ENCODE measurements at regions not wholly inside any gene's neighbourhood (a gene's known extent, or its start where the extent isn't known, plus 50 kb on each side); places are given as distances from the start of the nearest gene placed in this dataset.

DNA sequence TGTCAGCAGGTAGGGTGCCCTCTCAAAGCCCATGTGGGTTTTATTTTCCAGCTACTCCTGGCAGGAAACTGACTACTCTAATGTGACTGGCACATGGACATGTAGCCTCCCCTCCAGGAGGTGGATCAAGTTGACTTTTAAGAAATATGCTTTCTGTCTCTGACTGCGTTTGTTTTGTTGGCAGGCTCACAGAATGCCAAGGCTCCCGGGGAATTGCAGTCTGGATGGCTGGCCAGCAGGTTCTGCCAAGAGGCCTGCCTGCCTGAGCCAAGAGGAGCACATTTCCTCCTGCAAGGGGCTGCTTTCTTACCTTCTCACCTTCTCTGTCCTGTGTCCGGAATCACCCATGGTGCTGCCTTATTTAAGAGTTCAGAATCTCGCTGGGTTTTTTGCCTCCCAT lies 217.3 kb upstream of the ERCC4 start:
- no peaks in the 10 kb centered on the region for H3K27me3 ChIP-seq (ENCODE audit: insufficient read depth)
- Mint-ChIP-seq H3K4me1 (no peaks in the 10 kb centered on the region; the same call in 2 of the 3 replicates), H3K27me3 (ENCODE audit: insufficient read depth, low read depth, poor library complexity) (peaks cover 6% of the 10 kb centered on the region), H3K9me3 (peaks cover 24% of the 10 kb centered on the region), H3K4me3 (no peak overlapping the region), H3K36me3 (ENCODE audit: low read depth) (peaks cover 10% of the 10 kb centered on the region; the same call in 2 of the 3 replicates), H3K27ac (no peak overlapping the region)
- H3K79me2 ChIP-seq (replicated peaks; ENCODE audit: insufficient read depth), result no peaks in the 10 kb centered on the region
- no peaks in the 10 kb centered on the region for H4K20me1 ChIP-seq (replicated peaks; ENCODE audit: insufficient read depth)
- H3K9me2 ChIP-seq (ENCODE audit: insufficient read depth), result peaks cover 9% of the 10 kb centered on the region; the same call in 1 of the 2 replicates
- no peaks in the 10 kb centered on the region for H3K36me3 ChIP-seq (ENCODE audit: insufficient read depth)
- DNase-seq (ENCODE audit: low spot score) (no peak), ATAC-seq (no peak)
- H2AFZ ChIP-seq, result peak overlapping the region; percentile 49; the same call in 1 of the 2 replicates
- no peak overlapping the region for H3K4me3 ChIP-seq
- H3K4me1 ChIP-seq (ENCODE audit: insufficient read depth), result no peaks in the 10 kb centered on the region
- no peak overlapping the region for H3K27ac ChIP-seq (ENCODE audit: low read depth)
- no peak overlapping the region for H3K4me2 ChIP-seq
- TF ChIP-seq EZH2phosphoT487 (IDR thresholded peaks at IDR 0.05; ENCODE audit: unreplicated experiment), result no peak
- TF ChIP-seq ZNF331 (CRISPR knock-in tag; IDR thresholded peaks at IDR 0.05; ENCODE audit: low read depth), result no peak
- TF ChIP-seq CREB1 (CRISPR knock-in tag; IDR thresholded peaks at IDR 0.05; ENCODE audit: low read depth), result no peak
- no peak for TF ChIP-seq ZNF462 (CRISPR knock-in tag; IDR thresholded peaks at IDR 0.05)
- no peak for TF ChIP-seq JUNB (IDR thresholded peaks at IDR 0.05; ENCODE audit: unreplicated experiment)
- TF ChIP-seq POLR2AphosphoS5 (IDR thresholded peaks at IDR 0.05; ENCODE audit: low read depth), result no peak
- no peak for TF ChIP-seq STAT1 (IDR thresholded peaks at IDR 0.05; ENCODE audit: unreplicated experiment)
- TF ChIP-seq NANOG (IDR thresholded peaks at IDR 0.05; ENCODE audit: borderline replicate concordance), result no peak
- no peak for TF ChIP-seq EZH2 (IDR thresholded peaks at IDR 0.05; ENCODE audit: low read depth, unreplicated experiment)
- no peak for TF ChIP-seq ZNF114 (CRISPR knock-in tag; IDR thresholded peaks at IDR 0.05)
- TF ChIP-seq, protein P1, sequence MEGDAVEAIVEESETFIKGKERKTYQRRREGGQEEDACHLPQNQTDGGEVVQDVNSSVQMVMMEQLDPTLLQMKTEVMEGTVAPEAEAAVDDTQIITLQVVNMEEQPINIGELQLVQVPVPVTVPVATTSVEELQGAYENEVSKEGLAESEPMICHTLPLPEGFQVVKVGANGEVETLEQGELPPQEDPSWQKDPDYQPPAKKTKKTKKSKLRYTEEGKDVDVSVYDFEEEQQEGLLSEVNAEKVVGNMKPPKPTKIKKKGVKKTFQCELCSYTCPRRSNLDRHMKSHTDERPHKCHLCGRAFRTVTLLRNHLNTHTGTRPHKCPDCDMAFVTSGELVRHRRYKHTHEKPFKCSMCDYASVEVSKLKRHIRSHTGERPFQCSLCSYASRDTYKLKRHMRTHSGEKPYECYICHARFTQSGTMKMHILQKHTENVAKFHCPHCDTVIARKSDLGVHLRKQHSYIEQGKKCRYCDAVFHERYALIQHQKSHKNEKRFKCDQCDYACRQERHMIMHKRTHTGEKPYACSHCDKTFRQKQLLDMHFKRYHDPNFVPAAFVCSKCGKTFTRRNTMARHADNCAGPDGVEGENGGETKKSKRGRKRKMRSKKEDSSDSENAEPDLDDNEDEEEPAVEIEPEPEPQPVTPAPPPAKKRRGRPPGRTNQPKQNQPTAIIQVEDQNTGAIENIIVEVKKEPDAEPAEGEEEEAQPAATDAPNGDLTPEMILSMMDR (conservative IDR thresholded peaks at IDR 0.05; ENCODE audit: low read depth in 2 of 2), result no peak
- TF ChIP-seq ETS1 (IDR thresholded peaks at IDR 0.05), result no peak
- TF ChIP-seq, protein P2, sequence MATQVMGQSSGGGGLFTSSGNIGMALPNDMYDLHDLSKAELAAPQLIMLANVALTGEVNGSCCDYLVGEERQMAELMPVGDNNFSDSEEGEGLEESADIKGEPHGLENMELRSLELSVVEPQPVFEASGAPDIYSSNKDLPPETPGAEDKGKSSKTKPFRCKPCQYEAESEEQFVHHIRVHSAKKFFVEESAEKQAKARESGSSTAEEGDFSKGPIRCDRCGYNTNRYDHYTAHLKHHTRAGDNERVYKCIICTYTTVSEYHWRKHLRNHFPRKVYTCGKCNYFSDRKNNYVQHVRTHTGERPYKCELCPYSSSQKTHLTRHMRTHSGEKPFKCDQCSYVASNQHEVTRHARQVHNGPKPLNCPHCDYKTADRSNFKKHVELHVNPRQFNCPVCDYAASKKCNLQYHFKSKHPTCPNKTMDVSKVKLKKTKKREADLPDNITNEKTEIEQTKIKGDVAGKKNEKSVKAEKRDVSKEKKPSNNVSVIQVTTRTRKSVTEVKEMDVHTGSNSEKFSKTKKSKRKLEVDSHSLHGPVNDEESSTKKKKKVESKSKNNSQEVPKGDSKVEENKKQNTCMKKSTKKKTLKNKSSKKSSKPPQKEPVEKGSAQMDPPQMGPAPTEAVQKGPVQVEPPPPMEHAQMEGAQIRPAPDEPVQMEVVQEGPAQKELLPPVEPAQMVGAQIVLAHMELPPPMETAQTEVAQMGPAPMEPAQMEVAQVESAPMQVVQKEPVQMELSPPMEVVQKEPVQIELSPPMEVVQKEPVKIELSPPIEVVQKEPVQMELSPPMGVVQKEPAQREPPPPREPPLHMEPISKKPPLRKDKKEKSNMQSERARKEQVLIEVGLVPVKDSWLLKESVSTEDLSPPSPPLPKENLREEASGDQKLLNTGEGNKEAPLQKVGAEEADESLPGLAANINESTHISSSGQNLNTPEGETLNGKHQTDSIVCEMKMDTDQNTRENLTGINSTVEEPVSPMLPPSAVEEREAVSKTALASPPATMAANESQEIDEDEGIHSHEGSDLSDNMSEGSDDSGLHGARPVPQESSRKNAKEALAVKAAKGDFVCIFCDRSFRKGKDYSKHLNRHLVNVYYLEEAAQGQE (IDR thresholded peaks at IDR 0.05; ENCODE audit: unreplicated experiment), result no peak
- no peaks in the 10 kb centered on the region for H3F3A ChIP-seq (replicated peaks; ENCODE audit: low read depth)
